Large intestine (tissue), 3 donors: ENCODE measurements at regions not wholly inside any gene's neighbourhood (a gene's known extent, or its start where the extent isn't known, plus 50 kb on each side); places are given as distances from the start of the nearest gene placed in this dataset.

Experiments
- DNase-seq, 2 donors: peaks; one replicate each; pipeline versions ENCODE4 v3.0.0 to v3.0.0-alpha.2; 2013
- H3K27ac ChIP-seq: one replicate; pipeline ENCODE4 v1.5.1; 2013; ENCODE audit warnings: low read length
- H3K27me3 ChIP-seq: 2 replicates; pipeline ENCODE4 v1.6.1; 2013; ENCODE audit warnings: low read length; ENCODE audit not compliant: control insufficient read depth, insufficient read depth
- H3K36me3 ChIP-seq: 2 replicates; pipeline ENCODE4 v1.6.1; 2013; ENCODE audit warnings: low read length; ENCODE audit not compliant: control insufficient read depth, insufficient read depth
- H3K4me1 ChIP-seq: one replicate; pipeline ENCODE4 v1.6.1; 2013; ENCODE audit warnings: low read length; ENCODE audit not compliant: control insufficient read depth, insufficient read depth
- H3K4me3 ChIP-seq: one replicate; pipeline ENCODE4 v1.5.1; 2013; ENCODE audit warnings: low read length
- H3K9me3 ChIP-seq: one replicate; pipeline ENCODE4 v1.6.1; 2013; ENCODE audit warnings: mild to moderate bottlenecking, low read depth, low read length, moderate library complexity; ENCODE audit not compliant: control insufficient read depth
- WGBS: methylation state at CpG from one replicate; pipeline ENCODE4 v1.1.5; 2013; ENCODE audit warnings: low lambda C conversion rate; ENCODE audit not compliant: insufficient coverage; 5-methylcytosine and 5-hydroxymethylcytosine counted together

GRCh38 chr10:70978816-70979480 lies 90.6 kb upstream of the PCBD1 start:
- no peak for DNase-seq
- no peak overlapping the region for H3K27ac ChIP-seq
- peaks cover 3% of the 10 kb centered on the region for H3K27me3 ChIP-seq
- no peaks in the 10 kb centered on the region for H3K36me3 ChIP-seq
- WGBS, result 84% methylated on average over 2 of the region's 8 CpGs
- H3K4me1 ChIP-seq, result peaks cover 19% of the 10 kb centered on the region
- H3K9me3 ChIP-seq, result no peaks in the 10 kb centered on the region
- no peak overlapping the region for H3K4me3 ChIP-seq

- Histone ChIP-seq H3K27me3 (no peaks in the 10 kb centered on the region), H3K4me1 (peaks cover 31% of the 10 kb centered on the region), H3K36me3 (no peaks in the 10 kb centered on the region), H3K27ac (no peak overlapping the region), H3K4me3 (no peak overlapping the region), H3K9me3 (no peaks in the 10 kb centered on the region)
- no peak for DNase-seq
- WGBS, result no CpG with 5 or more reads among the region's 2 CpGs
These were observed 92.3 kb upstream of the PCBD1 start for GRCh38 chr10:70980687-70981086.

- DNase-seq, result no peak
- Histone ChIP-seq H3K27me3 (no peaks in the 10 kb centered on the region), H3K36me3 (no peaks in the 10 kb centered on the region), H3K27ac (no peak overlapping the region), H3K9me3 (no peaks in the 10 kb centered on the region), H3K4me1 (peaks cover 37% of the 10 kb centered on the region), H3K4me3 (no peak overlapping the region)
- WGBS, result no CpG with 5 or more reads among the region's 7 CpGs
These were observed 92.9 kb upstream of the PCBD1 start for GRCh38 chr10:70981171-70981836.

- WGBS, result 80% methylated on average over 1 of the region's 6 CpGs
These were observed 93.6 kb upstream of the PCBD1 start for GRCh38 chr10:70981936-70982335.

GRCh38 chr10:70982443-70982842 lies 94.1 kb upstream of the PCBD1 start:
- Histone ChIP-seq H3K27me3 (no peaks in the 10 kb centered on the region), H3K4me3 (no peak overlapping the region), H3K36me3 (no peaks in the 10 kb centered on the region), H3K27ac (peak overlapping the region; percentile 76), H3K9me3 (no peaks in the 10 kb centered on the region), H3K4me1 (peaks cover 45% of the 10 kb centered on the region)
- no CpG with 5 or more reads among the region's 3 CpGs for WGBS
- peak; percentile 76 to 89 for DNase-seq

More at GRCh38 chr10:70981936-70982335, 93.6 kb upstream of the PCBD1 start:
- Histone ChIP-seq H3K27ac (peak overlapping the region; percentile 76), H3K36me3 (no peaks in the 10 kb centered on the region), H3K4me1 (peaks cover 40% of the 10 kb centered on the region), H3K27me3 (no peaks in the 10 kb centered on the region), H3K4me3 (no peak overlapping the region), H3K9me3 (no peaks in the 10 kb centered on the region)
- DNase-seq, result no peak

- peaks cover 58% of the 10 kb centered on the region for H3K4me1 ChIP-seq
- H3K27ac ChIP-seq, result peak overlapping the region; percentile 76
- H3K36me3 ChIP-seq, result no peaks in the 10 kb centered on the region
- DNase-seq, result peak in 1 of 2 donors; percentile 22
- H3K27me3 ChIP-seq, result no peaks in the 10 kb centered on the region
- H3K4me3 ChIP-seq, result no peak overlapping the region
- 57% methylated on average over 1 of the region's 8 CpGs for WGBS
- H3K9me3 ChIP-seq, result no peaks in the 10 kb centered on the region
These were observed 96.8 kb upstream of the PCBD1 start for GRCh38 chr10:70984986-70985722.

GRCh38 chr10:70985824-70986622 lies 97.7 kb upstream of the PCBD1 start:
- peak; percentile 15 to 66 for DNase-seq
- Histone ChIP-seq H3K36me3 (no peaks in the 10 kb centered on the region), H3K27me3 (no peaks in the 10 kb centered on the region), H3K4me1 (peaks cover 60% of the 10 kb centered on the region), H3K9me3 (peaks cover 5% of the 10 kb centered on the region), H3K27ac (peak overlapping the region; percentile 76), H3K4me3 (no peak overlapping the region)
- 20% methylated on average over 1 of the region's 13 CpGs for WGBS

- Histone ChIP-seq H3K4me3 (no peak overlapping the region), H3K27ac (peak overlapping the region; percentile 92), H3K27me3 (no peaks in the 10 kb centered on the region), H3K4me1 (peaks cover 61% of the 10 kb centered on the region), H3K36me3 (no peaks in the 10 kb centered on the region), H3K9me3 (peaks cover 8% of the 10 kb centered on the region)
- DNase-seq, result peak; percentile 93 to 95
- no CpG with 5 or more reads among the region's 7 CpGs for WGBS
These were observed 98.2 kb upstream of the PCBD1 start for GRCh38 chr10:70986623-70986950.

- Histone ChIP-seq H3K27ac (peak overlapping the region; percentile 92), H3K27me3 (no peaks in the 10 kb centered on the region), H3K4me3 (no peak overlapping the region), H3K9me3 (peaks cover 8% of the 10 kb centered on the region), H3K4me1 (peaks cover 53% of the 10 kb centered on the region), H3K36me3 (no peaks in the 10 kb centered on the region)
- WGBS, result no CpG with 5 or more reads among the region's 16 CpGs
- DNase-seq, result no peak
These were observed 99.2 kb upstream of the PCBD1 start for GRCh38 chr10:70987396-70988130.
